ENCODE measurements at regions not wholly inside any gene's neighbourhood (a gene's known extent, or its start where the extent isn't known, plus 50 kb on each side); places are given as distances from the start of the nearest gene placed in this dataset.

GRCh38 chr18:73746101-73746500 lies 401.5 kb downstream of the FBXO15 start:
- TF ChIP-seq, protein P1, sequence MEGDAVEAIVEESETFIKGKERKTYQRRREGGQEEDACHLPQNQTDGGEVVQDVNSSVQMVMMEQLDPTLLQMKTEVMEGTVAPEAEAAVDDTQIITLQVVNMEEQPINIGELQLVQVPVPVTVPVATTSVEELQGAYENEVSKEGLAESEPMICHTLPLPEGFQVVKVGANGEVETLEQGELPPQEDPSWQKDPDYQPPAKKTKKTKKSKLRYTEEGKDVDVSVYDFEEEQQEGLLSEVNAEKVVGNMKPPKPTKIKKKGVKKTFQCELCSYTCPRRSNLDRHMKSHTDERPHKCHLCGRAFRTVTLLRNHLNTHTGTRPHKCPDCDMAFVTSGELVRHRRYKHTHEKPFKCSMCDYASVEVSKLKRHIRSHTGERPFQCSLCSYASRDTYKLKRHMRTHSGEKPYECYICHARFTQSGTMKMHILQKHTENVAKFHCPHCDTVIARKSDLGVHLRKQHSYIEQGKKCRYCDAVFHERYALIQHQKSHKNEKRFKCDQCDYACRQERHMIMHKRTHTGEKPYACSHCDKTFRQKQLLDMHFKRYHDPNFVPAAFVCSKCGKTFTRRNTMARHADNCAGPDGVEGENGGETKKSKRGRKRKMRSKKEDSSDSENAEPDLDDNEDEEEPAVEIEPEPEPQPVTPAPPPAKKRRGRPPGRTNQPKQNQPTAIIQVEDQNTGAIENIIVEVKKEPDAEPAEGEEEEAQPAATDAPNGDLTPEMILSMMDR (IDR thresholded peaks at IDR 0.05): no peak
- TF ChIP-seq EP300 (IDR thresholded peaks at IDR 0.05) (no peak), POLR2A (IDR thresholded peaks at IDR 0.05) (no peak)
